T-helper 2 cell treated with Interferon-gamma antibody and Interleukin-4, amounts not matched to agents 5 μg/mL and 100 μg/mL, for 36 hours (primary cell): ENCODE measurements at regions not wholly inside any gene's neighbourhood (a gene's known extent, or its start where the extent isn't known, plus 50 kb on each side); places are given as distances from the start of the nearest gene placed in this dataset.
"Not testable (repeated sequence)": the region's sequence is repeated elsewhere in the genome, so short reads cannot be mapped to it uniquely, and the experiment has no call there.

ENCODE experiments used
- DNase-seq: peaks from one replicate; pipeline ENCODE4 v3.0.0; 2021; ENCODE audit warnings: low spot score
- H3K27ac Mint-ChIP-seq: one replicate; pipeline ENCODE4 v1.8.0; 2021; ENCODE audit warnings: mild to moderate bottlenecking, mixed read lengths
- H3K27me3 Mint-ChIP-seq: one replicate; pipeline ENCODE4 v1.8.0; 2021; ENCODE audit warnings: low read depth, mixed read lengths
- H3K36me3 Mint-ChIP-seq: one replicate; pipeline ENCODE4 v1.8.0; 2021; ENCODE audit warnings: low read depth, mixed read lengths
- H3K4me1 Mint-ChIP-seq: one replicate; pipeline ENCODE4 v1.8.0; 2021; ENCODE audit warnings: low read depth, mixed read lengths
- H3K4me3 Mint-ChIP-seq: one replicate; pipeline ENCODE4 v1.8.0; 2022; ENCODE audit warnings: mild to moderate bottlenecking, moderate library complexity, mixed read lengths
- H3K9me3 Mint-ChIP-seq: one replicate; pipeline ENCODE4 v1.8.0; 2021; ENCODE audit warnings: mixed read lengths

- peak; percentile 56 for DNase-seq
- Mint-ChIP-seq H3K4me1 (peaks cover 90% of the 10 kb centered on the region), H3K27ac (peak overlapping the region; percentile 93), H3K4me3 (peak overlapping the region; percentile 82), H3K9me3 (peaks cover 6% of the 10 kb centered on the region), H3K27me3 (no peaks in the 10 kb centered on the region), H3K36me3 (peaks cover 13% of the 10 kb centered on the region)
These were observed 123.5 kb downstream of the MAP3K7 start for GRCh38 chr6:90463359-90463758.

GRCh38 chr6:90462102-90462501 lies 124.8 kb downstream of the MAP3K7 start:
- Mint-ChIP-seq H3K27me3 (no peaks in the 10 kb centered on the region), H3K9me3 (peaks cover 4% of the 10 kb centered on the region), H3K27ac (no peak overlapping the region), H3K4me1 (peaks cover 90% of the 10 kb centered on the region), H3K36me3 (peaks cover 8% of the 10 kb centered on the region), H3K4me3 (no peak overlapping the region)
- no peak for DNase-seq

- no peaks in the 10 kb centered on the region for H3K9me3 Mint-ChIP-seq
- no peak for DNase-seq
- no peaks in the 10 kb centered on the region for H3K27me3 Mint-ChIP-seq
- H3K4me1 Mint-ChIP-seq: peaks cover 90% of the 10 kb centered on the region
- H3K27ac Mint-ChIP-seq: peak overlapping the region; percentile 78
- peaks cover 8% of the 10 kb centered on the region for H3K36me3 Mint-ChIP-seq
- H3K4me3 Mint-ChIP-seq: no peak overlapping the region
These were observed 125.5 kb downstream of the MAP3K7 start for GRCh38 chr6:90461383-90461782.

GRCh38 chr6:90460051-90460450 lies 126.8 kb downstream of the MAP3K7 start:
- Mint-ChIP-seq H3K9me3 (no peaks in the 10 kb centered on the region), H3K36me3 (peaks cover 8% of the 10 kb centered on the region), H3K4me1 (peaks cover 80% of the 10 kb centered on the region), H3K27me3 (no peaks in the 10 kb centered on the region), H3K27ac (peak overlapping the region; percentile 96), H3K4me3 (peak overlapping the region; percentile 59)
- DNase-seq: no peak

GRCh38 chr6:90459225-90459758 lies 127.6 kb downstream of the MAP3K7 start:
- Mint-ChIP-seq H3K27ac (peak overlapping the region; percentile 96), H3K9me3 (no peaks in the 10 kb centered on the region), H3K27me3 (no peaks in the 10 kb centered on the region), H3K4me3 (peak overlapping the region; percentile 79), H3K36me3 (peaks cover 8% of the 10 kb centered on the region), H3K4me1 (peaks cover 79% of the 10 kb centered on the region)
- DNase-seq: no peak

- Mint-ChIP-seq H3K27ac (peak overlapping the region; percentile 96), H3K4me3 (peak overlapping the region; percentile 79), H3K36me3 (peaks cover 8% of the 10 kb centered on the region), H3K27me3 (no peaks in the 10 kb centered on the region), H3K4me1 (peaks cover 75% of the 10 kb centered on the region), H3K9me3 (no peaks in the 10 kb centered on the region)
- peak; percentile 90 for DNase-seq
These were observed 128.3 kb downstream of the MAP3K7 start for GRCh38 chr6:90458353-90459224.

GRCh38 chr6:90457867-90458259 lies 129.0 kb downstream of the MAP3K7 start:
- Mint-ChIP-seq H3K27ac (peak overlapping the region; percentile 96), H3K27me3 (no peaks in the 10 kb centered on the region), H3K4me3 (peak overlapping the region; percentile 79), H3K36me3 (peaks cover 8% of the 10 kb centered on the region), H3K4me1 (peaks cover 67% of the 10 kb centered on the region), H3K9me3 (no peaks in the 10 kb centered on the region)
- DNase-seq: no peak

GRCh38 chr6:90456997-90457866 lies 129.6 kb downstream of the MAP3K7 start:
- peak overlapping the region; percentile 79 for H3K4me3 Mint-ChIP-seq
- peak; percentile 57 for DNase-seq
- H3K27ac Mint-ChIP-seq: peak overlapping the region; percentile 96

GRCh38 chr6:90456001-90456400 lies 130.9 kb downstream of the MAP3K7 start:
- H3K9me3 Mint-ChIP-seq: peaks cover 4% of the 10 kb centered on the region
- H3K36me3 Mint-ChIP-seq: peaks cover 6% of the 10 kb centered on the region
- H3K27ac Mint-ChIP-seq: peak overlapping the region; percentile 96
- peaks cover 54% of the 10 kb centered on the region for H3K4me1 Mint-ChIP-seq
- no peaks in the 10 kb centered on the region for H3K27me3 Mint-ChIP-seq
- no peak overlapping the region for H3K4me3 Mint-ChIP-seq
- no peak for DNase-seq

More at GRCh38 chr6:90456997-90457866, 129.6 kb downstream of the MAP3K7 start:
- H3K4me1 Mint-ChIP-seq: peaks cover 62% of the 10 kb centered on the region
- H3K36me3 Mint-ChIP-seq, H3K9me3 Mint-ChIP-seq, H3K27me3 Mint-ChIP-seq: not testable (repeated sequence)

GRCh38 chr6:90454836-90455427 lies 131.9 kb downstream of the MAP3K7 start:
- peaks cover 7% of the 10 kb centered on the region for H3K36me3 Mint-ChIP-seq
- H3K4me1 Mint-ChIP-seq: peaks cover 53% of the 10 kb centered on the region
- DNase-seq: no peak
- peaks cover 4% of the 10 kb centered on the region for H3K9me3 Mint-ChIP-seq
- H3K4me3 Mint-ChIP-seq: no peak overlapping the region
- no peak overlapping the region for H3K27ac Mint-ChIP-seq
- no peaks in the 10 kb centered on the region for H3K27me3 Mint-ChIP-seq

- Mint-ChIP-seq H3K36me3 (peaks cover 3% of the 10 kb centered on the region), H3K4me3 (no peak overlapping the region), H3K27me3 (no peaks in the 10 kb centered on the region), H3K27ac (no peak overlapping the region), H3K9me3 (peaks cover 4% of the 10 kb centered on the region), H3K4me1 (peaks cover 28% of the 10 kb centered on the region)
- DNase-seq: no peak
These were observed 136.5 kb downstream of the MAP3K7 start for GRCh38 chr6:90450268-90450953.

- no peak for DNase-seq
- Mint-ChIP-seq H3K4me3 (no peak overlapping the region), H3K36me3 (peaks cover 6% of the 10 kb centered on the region), H3K4me1 (peaks cover 32% of the 10 kb centered on the region), H3K27ac (no peak overlapping the region), H3K27me3 (no peaks in the 10 kb centered on the region), H3K9me3 (peaks cover 4% of the 10 kb centered on the region)
These were observed 137.6 kb downstream of the MAP3K7 start for GRCh38 chr6:90449311-90449710.

GRCh38 chr6:90448836-90449235 lies 138.0 kb downstream of the MAP3K7 start:
- Mint-ChIP-seq H3K36me3 (peaks cover 6% of the 10 kb centered on the region), H3K9me3 (peaks cover 4% of the 10 kb centered on the region)

More at GRCh38 chr6:90448836-90449235, 138.0 kb downstream of the MAP3K7 start:
- H3K4me1 Mint-ChIP-seq: peaks cover 36% of the 10 kb centered on the region
- no peaks in the 10 kb centered on the region for H3K27me3 Mint-ChIP-seq
- no peak overlapping the region for H3K4me3 Mint-ChIP-seq
- DNase-seq: no peak
- no peak overlapping the region for H3K27ac Mint-ChIP-seq
